H9 (cell line): ENCODE measurements at regions not wholly inside any gene's neighbourhood (a gene's known extent, or its start where the extent isn't known, plus 50 kb on each side); places are given as distances from the start of the nearest gene placed in this dataset.

Experiments
- DNase-seq: peaks from one replicate; pipeline ENCODE4 v3.0.0-alpha.2; 2017
- H2AFZ ChIP-seq: one replicate; pipeline ENCODE4 v1.6.1; 2013; ENCODE audit warnings: mild to moderate bottlenecking, low read length, control low read depth, moderate library complexity
- H2AK5ac ChIP-seq: 2 replicates; pipeline ENCODE4 v1.6.1; 2013; ENCODE audit warnings: low read length, control low read depth, mixed read lengths; ENCODE audit not compliant: insufficient read length
- H2BK120ac ChIP-seq: one replicate; pipeline ENCODE4 v1.6.1; 2013; ENCODE audit warnings: low read depth, mild to moderate bottlenecking, low read length, control low read depth, inconsistent platforms; ENCODE audit not compliant: poor library complexity, severe bottlenecking
- H2BK12ac ChIP-seq: 2 replicates; pipeline ENCODE4 v1.6.1; 2013; ENCODE audit warnings: low read length, control low read depth, mixed read lengths, low read depth; ENCODE audit not compliant: insufficient read length
- H2BK15ac ChIP-seq: 2 replicates; pipeline ENCODE4 v1.6.1; 2013; ENCODE audit warnings: low read depth, low read length, control low read depth
- H2BK20ac ChIP-seq: one replicate; pipeline ENCODE4 v1.6.1; 2013; ENCODE audit warnings: low read depth, mild to moderate bottlenecking, low read length, control low read depth, inconsistent platforms; ENCODE audit not compliant: poor library complexity, severe bottlenecking
- H2BK5ac ChIP-seq: 2 replicates; pipeline ENCODE4 v1.6.1; 2013; ENCODE audit warnings: low read length, control low read depth, mixed read lengths; ENCODE audit not compliant: insufficient read length
- H3K14ac ChIP-seq: 2 replicates; pipeline ENCODE4 v1.6.1; 2013; ENCODE audit warnings: low read length, control low read depth; ENCODE audit not compliant: insufficient read depth
- H3K18ac ChIP-seq: 2 replicates; pipeline ENCODE4 v1.6.1; 2013; ENCODE audit warnings: low read depth, mild to moderate bottlenecking, mixed read lengths, low read length, control low read depth; ENCODE audit not compliant: insufficient read length
- H3K23ac ChIP-seq: 2 replicates; pipeline ENCODE4 v1.6.1; 2013; ENCODE audit warnings: low read length, control low read depth, mixed read lengths, low read depth; ENCODE audit not compliant: insufficient read length
- H3K23me2 ChIP-seq: 2 replicates; pipeline ENCODE4 v1.6.1; 2013; ENCODE audit warnings: low read depth, mild to moderate bottlenecking, mixed read lengths, low read length, control low read depth; ENCODE audit not compliant: insufficient read length, poor library complexity, severe bottlenecking
- H3K27ac ChIP-seq: 2 replicates; pipeline ENCODE4 v1.5.1; 2013; ENCODE audit warnings: low read length, control low read depth, mixed read lengths, low read depth; ENCODE audit not compliant: insufficient read length
- H3K27me3 ChIP-seq: 2 replicates; pipeline ENCODE4 v1.6.1; 2013; ENCODE audit warnings: low read length, control low read depth, inconsistent platforms; ENCODE audit not compliant: insufficient read depth
- H3K4ac ChIP-seq: 2 replicates; pipeline ENCODE4 v1.6.1; 2013; ENCODE audit warnings: low read depth, mild to moderate bottlenecking, control low read depth, inconsistent platforms, low read length, moderate library complexity
- H3K4me1 ChIP-seq: 2 replicates; pipeline ENCODE4 v1.6.1; 2013; ENCODE audit warnings: low read length, control low read depth, inconsistent platforms; ENCODE audit not compliant: insufficient read depth
- H3K4me2 ChIP-seq: 2 replicates; pipeline ENCODE4 v1.6.1; 2013; ENCODE audit warnings: low read length, control low read depth, mixed read lengths; ENCODE audit not compliant: insufficient read length, insufficient read depth
- H3K56ac ChIP-seq: 2 replicates; pipeline ENCODE4 v1.6.1; 2013; ENCODE audit warnings: low read depth, mild to moderate bottlenecking, mixed read lengths, low read length, control low read depth; ENCODE audit not compliant: insufficient read length
- H3K79me1 ChIP-seq: 2 replicates; pipeline ENCODE4 v1.6.1; 2013; ENCODE audit warnings: low read depth, mild to moderate bottlenecking, moderate library complexity, low read length, control low read depth, inconsistent platforms; ENCODE audit not compliant: insufficient read depth, poor library complexity, severe bottlenecking
- H3K79me2 ChIP-seq: 2 replicates; pipeline ENCODE4 v1.6.1; 2013; ENCODE audit warnings: low read length, control low read depth, inconsistent platforms; ENCODE audit not compliant: insufficient read depth
- H3K9ac ChIP-seq: 2 replicates; pipeline ENCODE4 v1.6.1; 2013; ENCODE audit warnings: low read length, control low read depth, mixed read lengths; ENCODE audit not compliant: insufficient read length; ENCODE audit errors: extremely low read depth
- H3K9me3 ChIP-seq: one replicate; pipeline ENCODE4 v1.6.1; 2013; ENCODE audit warnings: low read depth, low read length, inconsistent platforms; ENCODE audit not compliant: control insufficient read depth
- H3T11ph ChIP-seq: one replicate; pipeline ENCODE4 v1.6.1; 2013; ENCODE audit warnings: mild to moderate bottlenecking, low read length, control low read depth, inconsistent platforms
- H4K20me1 ChIP-seq: one replicate; pipeline ENCODE4 v1.6.1; 2013; ENCODE audit not compliant: control insufficient read depth, insufficient read length, insufficient read depth
- H4K5ac ChIP-seq: 2 replicates; pipeline ENCODE4 v1.6.1; 2013; ENCODE audit warnings: low read depth, mild to moderate bottlenecking, mixed read lengths, low read length, control low read depth; ENCODE audit not compliant: insufficient read length
- H4K8ac ChIP-seq: replicated peaks from 2 replicates; pipeline ENCODE4 v1.6.1; 2013; ENCODE audit warnings: low read length, control low read depth, mixed read lengths, low read depth; ENCODE audit not compliant: insufficient read length
- H4K91ac ChIP-seq: 2 replicates; pipeline ENCODE4 v1.6.1; 2013; ENCODE audit warnings: low read depth, mild to moderate bottlenecking, moderate library complexity, mixed read lengths, low read length, control low read depth; ENCODE audit not compliant: insufficient read length
- H3K27ac Mint-ChIP-seq, 3 experiments: 2 replicates in 2 of 3; 3 replicates in 1 of 3; pipeline ENCODE4 v1.8.0; 2020 to 2021; ENCODE audit warnings: mixed read lengths in 3 of 3, mild to moderate bottlenecking in 1 of 3, moderate library complexity in 1 of 3
- H3K27me3 Mint-ChIP-seq: 2 replicates; pipeline ENCODE4 v1.8.0; 2021; ENCODE audit warnings: low read depth, mild to moderate bottlenecking, moderate library complexity, mixed read lengths
- H3K36me3 Mint-ChIP-seq, 3 experiments: 2 replicates in 2 of 3; 3 replicates in 1 of 3; pipeline ENCODE4 v1.8.0; 2020 to 2021; ENCODE audit warnings: low read depth in 3 of 3, mixed read lengths in 3 of 3; ENCODE audit not compliant: insufficient read depth in 1 of 3
- H3K4me1 Mint-ChIP-seq, 2 experiments: 2 replicates each; pipeline ENCODE4 v1.8.0; 2020; ENCODE audit warnings: mixed read lengths in 2 of 2
- H3K4me3 Mint-ChIP-seq, 2 experiments: 2 replicates in 1 of 2; 3 replicates in 1 of 2; pipeline ENCODE4 v1.8.0; 2020 to 2021; ENCODE audit warnings: mild to moderate bottlenecking in 2 of 2, mixed read lengths in 2 of 2, moderate library complexity in 1 of 2
- H3K9me3 Mint-ChIP-seq, 2 experiments: 2 replicates in 1 of 2; 3 replicates in 1 of 2; pipeline ENCODE4 v1.8.0; 2020; ENCODE audit warnings: mild to moderate bottlenecking in 2 of 2, mixed read lengths in 2 of 2, moderate library complexity in 1 of 2
- WGBS: extraction: QIAGEN DNeasy Blood & Tissue Kit; methylation state at CpG from one replicate; pipeline ENCODE4 v1.1.7; 2013; ENCODE audit warnings: missing lambda C conversion rate, low lambda C conversion rate, mixed read lengths; ENCODE audit not compliant: insufficient read length; ENCODE audit errors: extremely low coverage; 5-methylcytosine and 5-hydroxymethylcytosine counted together
- TF ChIP-seq, protein P1 (sequence below): fragments of 200-600 bp; sonication (generic); conservative IDR thresholded peaks from 3 replicates; pipeline ENCODE4 v1.8.0; 2021; ENCODE audit warnings: antibody characterized with exemption, mild to moderate bottlenecking

DNA sequence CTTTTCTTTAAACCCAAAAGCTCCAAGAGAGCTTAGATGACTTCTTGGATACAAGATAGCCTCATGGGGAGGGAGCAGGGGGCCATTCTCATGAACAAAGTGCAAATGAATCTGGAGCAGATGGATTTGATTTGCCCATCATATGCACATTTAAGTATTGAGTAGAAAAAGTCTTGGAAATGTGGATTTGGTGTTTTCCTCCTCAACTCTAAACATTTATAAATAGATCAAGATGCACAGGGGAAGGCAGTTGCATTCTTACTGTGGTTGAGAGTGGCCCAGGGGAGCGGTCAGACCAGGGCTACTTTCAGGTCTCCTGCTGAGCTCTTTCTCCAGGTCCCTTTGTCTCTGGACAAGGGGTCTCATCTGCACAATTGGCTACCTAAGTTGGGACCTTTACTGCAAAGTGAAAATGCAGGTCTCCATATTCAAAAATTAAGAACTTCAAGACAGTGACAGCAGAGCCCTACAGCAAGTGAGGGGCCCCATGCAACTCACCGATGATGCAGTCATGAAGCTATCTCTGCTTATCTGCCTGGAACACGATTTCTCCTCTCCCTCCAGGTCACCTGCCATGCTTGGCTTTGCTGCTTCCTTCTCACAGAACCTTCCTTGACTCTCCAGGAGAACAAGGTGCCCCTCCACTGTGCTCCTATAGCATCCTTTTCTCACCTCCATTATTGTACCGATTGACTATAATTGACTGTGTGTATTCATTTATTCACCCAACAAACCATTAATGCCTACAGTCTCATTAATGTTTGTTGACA lies 145.4 kb downstream of the LPIN1 start:
- H2BK20ac ChIP-seq: no peak overlapping the region
- no peak overlapping the region for H3K18ac ChIP-seq
- Mint-ChIP-seq H3K4me3 (no peak overlapping the region), H3K9me3 (peaks cover 21 to 31% of the 10 kb centered on the region in 2 experiments), H3K27ac (no peak overlapping the region), H3K27me3 (no peaks in the 10 kb centered on the region), H3K4me1 (peaks cover 10 to 13% of the 10 kb centered on the region in 2 experiments), H3K36me3 (peaks cover 9 to 19% (median 10%) of the 10 kb centered on the region in 3 experiments)
- no peak overlapping the region for H4K5ac ChIP-seq
- no CpG with 5 or more reads among the region's 4 CpGs for WGBS
- no peak overlapping the region for H3T11ph ChIP-seq
- no peak overlapping the region for H2AFZ ChIP-seq
- H3K4me1 ChIP-seq: peaks cover 5% of the 10 kb centered on the region; the same call in 1 of the 2 replicates
- no peaks in the 10 kb centered on the region for H3K23me2 ChIP-seq
- H3K23ac ChIP-seq: no peak overlapping the region
- H2AK5ac ChIP-seq: no peak overlapping the region
- H3K79me2 ChIP-seq: no peaks in the 10 kb centered on the region
- no peak overlapping the region for H2BK15ac ChIP-seq
- no peak overlapping the region for H3K4me2 ChIP-seq
- H3K56ac ChIP-seq: no peak overlapping the region
- no peak overlapping the region for H2BK120ac ChIP-seq
- H2BK5ac ChIP-seq: no peak overlapping the region
- H4K8ac ChIP-seq: no peak overlapping the region
- no peak overlapping the region for H2BK12ac ChIP-seq
- H3K79me1 ChIP-seq: no peaks in the 10 kb centered on the region
- no peak overlapping the region for H4K91ac ChIP-seq
- no peak overlapping the region for H3K27ac ChIP-seq
- no peak overlapping the region for H3K9ac ChIP-seq
- H3K27me3 ChIP-seq: no peaks in the 10 kb centered on the region
- TF ChIP-seq, protein P1, sequence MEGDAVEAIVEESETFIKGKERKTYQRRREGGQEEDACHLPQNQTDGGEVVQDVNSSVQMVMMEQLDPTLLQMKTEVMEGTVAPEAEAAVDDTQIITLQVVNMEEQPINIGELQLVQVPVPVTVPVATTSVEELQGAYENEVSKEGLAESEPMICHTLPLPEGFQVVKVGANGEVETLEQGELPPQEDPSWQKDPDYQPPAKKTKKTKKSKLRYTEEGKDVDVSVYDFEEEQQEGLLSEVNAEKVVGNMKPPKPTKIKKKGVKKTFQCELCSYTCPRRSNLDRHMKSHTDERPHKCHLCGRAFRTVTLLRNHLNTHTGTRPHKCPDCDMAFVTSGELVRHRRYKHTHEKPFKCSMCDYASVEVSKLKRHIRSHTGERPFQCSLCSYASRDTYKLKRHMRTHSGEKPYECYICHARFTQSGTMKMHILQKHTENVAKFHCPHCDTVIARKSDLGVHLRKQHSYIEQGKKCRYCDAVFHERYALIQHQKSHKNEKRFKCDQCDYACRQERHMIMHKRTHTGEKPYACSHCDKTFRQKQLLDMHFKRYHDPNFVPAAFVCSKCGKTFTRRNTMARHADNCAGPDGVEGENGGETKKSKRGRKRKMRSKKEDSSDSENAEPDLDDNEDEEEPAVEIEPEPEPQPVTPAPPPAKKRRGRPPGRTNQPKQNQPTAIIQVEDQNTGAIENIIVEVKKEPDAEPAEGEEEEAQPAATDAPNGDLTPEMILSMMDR: no peak
- no peak for DNase-seq
- no peak overlapping the region for H3K14ac ChIP-seq
- H4K20me1 ChIP-seq: no peaks in the 10 kb centered on the region
- H3K4ac ChIP-seq: no peak overlapping the region
- H3K9me3 ChIP-seq: no peaks in the 10 kb centered on the region
